ENCODE measurements at regions not wholly inside any gene's neighbourhood (a gene's known extent, or its start where the extent isn't known, plus 50 kb on each side); places are given as distances from the start of the nearest gene placed in this dataset.

GRCh38 chr1:90781534-90781933, 64.4 kb upstream of the BARHL2 start (continued):
- TF ChIP-seq POU5F1 (IDR thresholded peaks at IDR 0.05; ENCODE audit: low read depth, low read length): no peak
- no peak for TF ChIP-seq GTF2F1 (IDR thresholded peaks at IDR 0.05; ENCODE audit: borderline replicate concordance, low read depth, low read length)

All from H1 (cell line).